ENCODE measurements at regions not wholly inside any gene's neighbourhood (a gene's known extent, or its start where the extent isn't known, plus 50 kb on each side); places are given as distances from the start of the nearest gene placed in this dataset.
A peak's percentile ranks its signal among the peaks of the same experiment; 100 is the strongest.
"Not testable (repeated sequence)": the region's sequence is repeated elsewhere in the genome, so short reads cannot be mapped to it uniquely, and the experiment has no call there.

- DNase-seq (ENCODE audit: low read depth in 6 of 9, low spot score in 9 of 9) = peak in 1 of 9 donors; percentile 20
- no peaks in the 10 kb centered on the region for H3K36me3 ChIP-seq (ENCODE audit: control insufficient read depth in 2 of 2, insufficient read depth in 2 of 2, low read length in 1 of 2)
- no peaks in the 10 kb centered on the region for H3K9me3 ChIP-seq (ENCODE audit: control insufficient read depth in 2 of 2, insufficient read depth in 1 of 2, low read length in 1 of 2)
- 83% methylated on average over 10 of the region's 10 CpGs for WGBS
- no peaks in the 10 kb centered on the region for H3K4me1 ChIP-seq (ENCODE audit: control insufficient read depth in 2 of 2, insufficient read depth in 2 of 2, low read length in 2 of 2)
- H3K27ac ChIP-seq (ENCODE audit: low read depth in 1 of 2, low read length in 1 of 2) = peak overlapping the region in 1 of 2 donors; percentile 24
- no peaks in the 10 kb centered on the region for H3K27me3 ChIP-seq (ENCODE audit: control insufficient read depth in 2 of 2, insufficient read depth in 1 of 2, low read length in 1 of 2)
- H3K4me3 ChIP-seq (ENCODE audit: low read length in 2 of 2) = no peak overlapping the region
Measured at GRCh38 chr10:21135023-21135931, 238.2 kb upstream of the NEBL start.

GRCh38 chr10:21134645-21135022 is 237.5 kb upstream of the NEBL start:
- no peaks in the 10 kb centered on the region for H3K4me1 ChIP-seq (ENCODE audit: control insufficient read depth in 2 of 2, insufficient read depth in 2 of 2, low read length in 2 of 2)
- 94% methylated on average over 7 of the region's 7 CpGs for WGBS
- no peak overlapping the region for H3K27ac ChIP-seq (ENCODE audit: low read depth in 1 of 2, low read length in 1 of 2)
- H3K27me3 ChIP-seq (ENCODE audit: control insufficient read depth in 2 of 2, insufficient read depth in 1 of 2, low read length in 1 of 2) = no peaks in the 10 kb centered on the region
- H3K9me3 ChIP-seq (ENCODE audit: control insufficient read depth in 2 of 2, insufficient read depth in 1 of 2, low read length in 1 of 2) = no peaks in the 10 kb centered on the region
- H3K4me3 ChIP-seq (ENCODE audit: low read length in 2 of 2) = no peak overlapping the region
- no peak for DNase-seq (ENCODE audit: low read depth in 6 of 9, low spot score in 9 of 9)
- H3K36me3 ChIP-seq (ENCODE audit: control insufficient read depth in 2 of 2, insufficient read depth in 2 of 2, low read length in 1 of 2) = no peaks in the 10 kb centered on the region

GRCh38 chr10:21130683-21131442 is 233.8 kb upstream of the NEBL start:
- Histone ChIP-seq H3K27me3 (ENCODE audit: control insufficient read depth in 2 of 2, insufficient read depth in 1 of 2, low read length in 1 of 2) (no peaks in the 10 kb centered on the region), H3K4me1 (ENCODE audit: control insufficient read depth in 2 of 2, insufficient read depth in 2 of 2, low read length in 2 of 2) (no peaks in the 10 kb centered on the region), H3K36me3 (ENCODE audit: control insufficient read depth in 2 of 2, insufficient read depth in 2 of 2, low read length in 1 of 2) (no peaks in the 10 kb centered on the region), H3K27ac (ENCODE audit: low read depth in 1 of 2, low read length in 1 of 2) (no peak overlapping the region), H3K4me3 (ENCODE audit: low read length in 2 of 2) (no peak overlapping the region), H3K9me3 (ENCODE audit: control insufficient read depth in 2 of 2, insufficient read depth in 1 of 2, low read length in 1 of 2) (no peaks in the 10 kb centered on the region)
- WGBS = 90% methylated on average over 3 of the region's 3 CpGs
- no peak for DNase-seq (ENCODE audit: low read depth in 6 of 9, low spot score in 9 of 9)

GRCh38 chr10:21130108-21130507 is 233.0 kb upstream of the NEBL start:
- no peak for DNase-seq (ENCODE audit: low read depth in 6 of 9, low spot score in 9 of 9)
- Histone ChIP-seq H3K27me3 (ENCODE audit: control insufficient read depth in 2 of 2, insufficient read depth in 1 of 2, low read length in 1 of 2) (no peaks in the 10 kb centered on the region), H3K4me1 (ENCODE audit: control insufficient read depth in 2 of 2, insufficient read depth in 2 of 2, low read length in 2 of 2) (no peaks in the 10 kb centered on the region), H3K36me3 (ENCODE audit: control insufficient read depth in 2 of 2, insufficient read depth in 2 of 2, low read length in 1 of 2) (no peaks in the 10 kb centered on the region), H3K27ac (ENCODE audit: low read depth in 1 of 2, low read length in 1 of 2) (no peak overlapping the region), H3K4me3 (ENCODE audit: low read length in 2 of 2) (no peak overlapping the region), H3K9me3 (ENCODE audit: control insufficient read depth in 2 of 2, insufficient read depth in 1 of 2, low read length in 1 of 2) (no peaks in the 10 kb centered on the region)

GRCh38 chr10:21125471-21126228 is 228.5 kb upstream of the NEBL start:
- no peak overlapping the region for H3K4me3 ChIP-seq (ENCODE audit: low read length in 2 of 2)
- WGBS = 85% methylated on average over 10 of the region's 10 CpGs

GRCh38 chr10:21122907-21123306 is 225.8 kb upstream of the NEBL start:
- Histone ChIP-seq H3K9me3 (ENCODE audit: control insufficient read depth in 2 of 2, insufficient read depth in 1 of 2, low read length in 1 of 2) (no peaks in the 10 kb centered on the region), H3K4me3 (ENCODE audit: low read length in 2 of 2) (no peak overlapping the region), H3K4me1 (ENCODE audit: control insufficient read depth in 2 of 2, insufficient read depth in 2 of 2, low read length in 2 of 2) (no peaks in the 10 kb centered on the region), H3K27ac (ENCODE audit: low read depth in 1 of 2, low read length in 1 of 2) (no peak overlapping the region), H3K27me3 (ENCODE audit: control insufficient read depth in 2 of 2, insufficient read depth in 1 of 2, low read length in 1 of 2) (no peaks in the 10 kb centered on the region), H3K36me3 (ENCODE audit: control insufficient read depth in 2 of 2, insufficient read depth in 2 of 2, low read length in 1 of 2) (no peaks in the 10 kb centered on the region)
- DNase-seq (ENCODE audit: low read depth in 6 of 9, low spot score in 9 of 9) = no peak

More at GRCh38 chr10:21125471-21126228, 228.5 kb upstream of the NEBL start:
- DNase-seq (ENCODE audit: low read depth in 6 of 9, low spot score in 9 of 9) = no peak
- H3K27me3 ChIP-seq (ENCODE audit: control insufficient read depth in 2 of 2, insufficient read depth in 1 of 2, low read length in 1 of 2) = no peaks in the 10 kb centered on the region
- H3K27ac ChIP-seq (ENCODE audit: low read depth in 1 of 2, low read length in 1 of 2) = no peak overlapping the region
- H3K4me1 ChIP-seq (ENCODE audit: control insufficient read depth in 2 of 2, insufficient read depth in 2 of 2, low read length in 2 of 2) = no peaks in the 10 kb centered on the region
- H3K9me3 ChIP-seq (ENCODE audit: control insufficient read depth in 2 of 2, insufficient read depth in 1 of 2, low read length in 1 of 2) = no peaks in the 10 kb centered on the region
- no peaks in the 10 kb centered on the region for H3K36me3 ChIP-seq (ENCODE audit: control insufficient read depth in 2 of 2, insufficient read depth in 2 of 2, low read length in 1 of 2)

- H3K36me3 ChIP-seq (ENCODE audit: control insufficient read depth in 2 of 2, insufficient read depth in 2 of 2, low read length in 1 of 2); H3K4me3 ChIP-seq (ENCODE audit: low read length in 2 of 2); H3K27ac ChIP-seq (ENCODE audit: low read depth in 1 of 2, low read length in 1 of 2); H3K27me3 ChIP-seq (ENCODE audit: control insufficient read depth in 2 of 2, insufficient read depth in 1 of 2, low read length in 1 of 2); DNase-seq (ENCODE audit: low read depth in 6 of 9, low spot score in 9 of 9); H3K4me1 ChIP-seq (ENCODE audit: control insufficient read depth in 2 of 2, insufficient read depth in 2 of 2, low read length in 2 of 2); H3K9me3 ChIP-seq (ENCODE audit: control insufficient read depth in 2 of 2, insufficient read depth in 1 of 2, low read length in 1 of 2): not testable (repeated sequence)
- WGBS = 97% methylated on average over 3 of the region's 3 CpGs
Measured at GRCh38 chr10:21121822-21122221, 224.7 kb upstream of the NEBL start.

- Histone ChIP-seq H3K27me3 (ENCODE audit: control insufficient read depth in 2 of 2, insufficient read depth in 1 of 2, low read length in 1 of 2) (no peaks in the 10 kb centered on the region), H3K36me3 (ENCODE audit: control insufficient read depth in 2 of 2, insufficient read depth in 2 of 2, low read length in 1 of 2) (no peaks in the 10 kb centered on the region), H3K4me3 (ENCODE audit: low read length in 2 of 2) (no peak overlapping the region), H3K27ac (ENCODE audit: low read depth in 1 of 2, low read length in 1 of 2) (no peak overlapping the region), H3K4me1 (ENCODE audit: control insufficient read depth in 2 of 2, insufficient read depth in 2 of 2, low read length in 2 of 2) (no peaks in the 10 kb centered on the region), H3K9me3 (ENCODE audit: control insufficient read depth in 2 of 2, insufficient read depth in 1 of 2, low read length in 1 of 2) (no peaks in the 10 kb centered on the region)
- WGBS = 81% methylated on average over 4 of the region's 4 CpGs
- DNase-seq (ENCODE audit: low read depth in 6 of 9, low spot score in 9 of 9) = no peak
Measured at GRCh38 chr10:21114683-21115082, 217.6 kb upstream of the NEBL start.

- no peak for DNase-seq (ENCODE audit: low read depth in 6 of 9, low spot score in 9 of 9)
- no peaks in the 10 kb centered on the region for H3K4me1 ChIP-seq (ENCODE audit: control insufficient read depth in 2 of 2, insufficient read depth in 2 of 2, low read length in 2 of 2)
- 93% methylated on average over 2 of the region's 2 CpGs for WGBS
- H3K27ac ChIP-seq (ENCODE audit: low read depth in 1 of 2, low read length in 1 of 2) = no peak overlapping the region
- no peaks in the 10 kb centered on the region for H3K36me3 ChIP-seq (ENCODE audit: control insufficient read depth in 2 of 2, insufficient read depth in 2 of 2, low read length in 1 of 2)
- no peak overlapping the region for H3K4me3 ChIP-seq (ENCODE audit: low read length in 2 of 2)
- no peaks in the 10 kb centered on the region for H3K27me3 ChIP-seq (ENCODE audit: control insufficient read depth in 2 of 2, insufficient read depth in 1 of 2, low read length in 1 of 2)
- H3K9me3 ChIP-seq (ENCODE audit: control insufficient read depth in 2 of 2, insufficient read depth in 1 of 2, low read length in 1 of 2) = no peaks in the 10 kb centered on the region
Measured at GRCh38 chr10:21110358-21110757, 213.2 kb upstream of the NEBL start.

All from thymus (tissue), 11 donors.